Kasumi-1 (cell line): ENCODE measurements at regions not wholly inside any gene's neighbourhood (a gene's known extent, or its start where the extent isn't known, plus 50 kb on each side); places are given as distances from the start of the nearest gene placed in this dataset.
"Not testable (repeated sequence)": the region's sequence is repeated elsewhere in the genome, so short reads cannot be mapped to it uniquely, and the experiment has no call there.

Experiments used
- DNase-seq, 2 experiments: peaks; one replicate each; lab custom pipeline; 2025; lab: John Stamatoyannopoulos, UW

DNA sequence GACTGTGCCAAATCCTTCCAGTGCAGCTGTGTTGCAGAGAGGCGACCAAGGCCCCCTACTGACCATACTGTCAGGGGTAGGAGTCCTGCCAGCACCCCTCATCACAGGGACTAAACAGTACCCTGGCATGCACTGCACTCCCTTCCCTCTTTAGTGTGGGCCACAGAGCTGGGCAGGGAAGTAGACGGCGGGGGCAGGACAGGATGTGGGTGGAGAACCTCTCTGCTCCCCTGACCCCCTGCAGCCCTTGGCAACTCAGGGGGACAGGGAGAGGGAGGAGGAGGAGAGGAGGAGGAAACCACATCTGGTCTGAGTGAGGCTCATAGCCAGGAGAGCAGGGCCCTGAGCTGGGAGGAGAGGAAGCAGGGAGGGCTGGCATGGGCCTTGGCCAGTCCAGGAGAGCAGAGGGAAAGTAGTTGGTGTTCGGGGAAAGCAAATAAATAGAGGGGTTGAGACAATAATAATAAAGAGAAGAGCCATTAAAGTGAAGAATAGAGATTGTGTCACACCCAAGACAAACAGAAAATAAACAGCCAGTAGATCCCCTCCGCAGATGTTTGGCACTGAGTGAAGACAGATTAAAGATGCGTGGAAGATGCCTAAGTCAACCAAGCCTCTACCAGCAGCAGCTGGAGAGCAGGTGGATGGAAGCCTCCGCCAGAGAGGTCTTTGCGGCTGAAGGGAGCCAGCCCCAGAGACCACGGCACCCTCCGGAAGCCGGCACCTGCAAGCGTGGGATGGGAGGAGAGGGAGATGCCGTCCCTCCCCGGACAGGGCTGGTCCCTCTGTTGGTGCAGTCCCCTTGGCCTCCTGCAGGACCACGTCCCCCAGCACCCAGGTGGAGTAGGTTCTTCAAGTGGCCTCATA, 61.5 kb downstream of the RPUSD4 start:
- peak; percentile 62 to 69 for DNase-seq

DNA sequence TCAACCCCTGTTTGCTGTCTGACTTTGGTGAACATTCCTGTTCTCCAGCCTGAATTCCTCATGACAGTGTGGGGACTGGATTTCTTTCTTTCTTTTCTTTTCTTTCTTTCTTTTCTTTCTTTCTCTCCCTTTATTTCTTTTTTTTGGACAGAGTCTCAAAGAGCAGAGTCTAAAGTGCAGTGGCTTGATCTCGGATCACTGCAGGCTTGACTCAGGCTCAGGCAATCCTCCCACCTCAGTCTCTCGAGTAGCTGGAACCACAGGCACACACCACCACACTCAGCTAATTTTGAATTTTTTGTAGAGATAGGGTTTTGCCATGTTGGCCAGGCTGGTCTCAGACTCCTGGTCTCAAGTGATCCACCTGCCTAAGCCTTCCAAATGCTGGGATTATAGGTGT, 63.1 kb downstream of the RPUSD4 start:
- no peak for DNase-seq

DNA sequence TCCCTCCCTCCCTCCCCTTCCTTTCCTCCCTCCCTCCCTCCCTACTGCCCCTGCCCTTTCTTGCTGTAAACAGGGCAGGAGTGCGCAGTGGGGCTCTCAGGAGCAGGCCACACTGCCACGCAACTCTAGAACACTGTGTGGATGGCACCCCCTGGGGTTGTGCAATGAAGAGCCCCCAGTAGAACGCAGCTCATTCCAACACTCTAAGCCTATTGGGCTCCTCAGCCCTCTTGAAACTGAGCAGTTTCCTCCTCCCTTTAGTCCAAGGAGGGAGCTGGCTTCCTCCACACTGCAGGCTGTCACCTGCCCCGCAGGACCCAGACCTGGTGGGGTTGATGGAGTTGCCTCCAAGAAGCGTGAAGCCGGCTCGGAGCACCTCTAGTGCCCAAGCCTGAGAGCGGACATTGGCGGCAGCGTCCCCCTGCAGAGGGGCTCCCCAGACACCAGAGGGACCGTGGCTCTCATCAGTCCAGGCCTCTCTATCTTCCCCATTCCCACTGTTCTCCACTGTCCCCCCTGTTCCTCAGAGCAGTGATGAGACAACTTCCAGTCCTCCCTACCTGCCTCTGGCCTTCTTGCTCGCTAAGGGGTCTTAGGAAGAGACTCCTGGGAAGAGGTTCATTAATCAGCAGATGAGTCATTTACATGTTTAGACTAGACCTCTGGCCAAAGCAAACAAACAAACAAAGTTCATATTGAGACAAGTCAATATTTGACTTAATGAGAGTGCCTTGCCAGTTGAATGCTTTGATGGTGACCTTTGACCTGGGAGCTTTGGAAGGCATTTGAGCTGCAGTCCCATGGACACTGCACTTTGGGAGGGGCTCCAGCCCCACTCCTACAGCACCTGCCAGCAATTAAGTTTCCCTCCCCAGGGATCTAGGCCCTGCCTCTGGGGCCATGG, 64.0 kb downstream of the RPUSD4 start:
- no peak for DNase-seq

DNA sequence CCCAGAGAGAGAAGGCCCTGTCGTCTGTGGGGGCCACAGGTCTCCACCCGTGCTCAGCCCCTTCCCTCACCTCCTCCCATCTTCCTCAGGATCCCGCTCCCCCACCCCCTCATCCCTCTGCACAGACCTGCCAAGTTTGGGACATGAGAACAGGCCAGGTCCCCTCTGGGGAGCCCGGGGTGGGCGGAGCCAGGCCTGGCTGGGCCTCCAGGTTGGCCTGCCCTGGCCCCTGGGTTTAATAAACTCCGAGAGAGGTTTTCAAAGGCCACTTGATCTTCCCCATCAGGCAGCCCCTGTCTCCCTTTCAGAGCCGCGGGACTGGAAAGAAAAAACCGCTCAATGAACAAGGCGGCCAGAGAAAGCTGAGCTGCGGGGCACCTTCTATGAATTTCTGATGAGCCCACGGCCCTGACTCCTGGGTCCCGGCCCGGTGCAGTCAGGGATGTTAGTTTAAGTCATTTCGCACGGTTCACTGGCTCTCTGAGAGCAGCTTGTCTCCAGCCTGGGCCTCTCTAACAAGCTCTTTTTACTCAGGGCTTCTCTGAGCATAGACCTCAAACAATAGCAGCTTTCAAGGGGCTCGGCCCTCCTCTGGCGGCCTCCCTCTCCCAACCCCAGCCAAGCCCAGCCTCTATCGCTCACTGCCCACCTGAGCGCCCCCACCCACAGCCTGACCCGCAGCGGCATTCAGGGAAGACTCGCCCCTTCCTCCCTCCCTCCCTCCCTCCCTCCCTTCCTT, 64.8 kb downstream of the RPUSD4 start:
- no peak for DNase-seq

DNA sequence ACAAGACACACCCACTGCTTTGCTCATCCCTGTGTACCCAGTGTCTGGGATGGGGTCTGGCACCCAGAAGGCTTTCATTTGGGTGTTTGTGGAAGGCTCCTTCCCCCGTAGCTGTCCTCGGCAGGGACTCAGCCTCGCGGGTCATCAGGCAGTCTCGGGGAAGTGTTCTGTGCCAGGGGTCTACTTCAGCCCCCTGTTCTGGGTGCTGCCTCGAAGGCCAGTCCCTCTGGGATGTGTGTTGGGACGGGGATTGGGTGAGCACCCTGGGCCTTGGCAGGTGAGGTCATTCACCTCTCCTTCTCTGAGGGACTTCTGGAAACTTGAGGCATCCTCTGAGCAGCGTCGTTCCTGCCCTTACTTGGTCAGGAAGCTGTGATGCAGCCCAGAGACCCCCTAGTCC, 65.5 kb downstream of the RPUSD4 start:
- no peak for DNase-seq

DNA sequence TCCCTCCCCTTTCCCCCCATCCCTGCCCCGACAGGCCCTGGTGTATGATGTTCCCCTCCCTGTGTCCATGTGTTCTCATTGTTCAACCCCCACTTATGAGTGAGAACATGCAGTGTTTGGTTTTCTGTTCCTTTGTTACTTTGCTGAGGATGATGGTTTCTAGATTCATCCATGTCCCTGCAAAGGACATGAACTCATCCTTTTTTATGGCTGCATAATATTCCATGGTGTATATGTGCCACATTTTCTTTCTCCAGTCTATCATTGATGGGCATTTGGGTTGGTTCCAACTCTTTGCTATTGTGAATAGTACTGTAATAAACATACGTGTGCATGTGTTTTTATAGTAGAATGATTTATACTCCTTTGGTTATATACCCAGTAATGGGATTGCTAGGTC, 68.0 kb downstream of the RPUSD4 start:
- DNase-seq, result not testable (repeated sequence)

DNA sequence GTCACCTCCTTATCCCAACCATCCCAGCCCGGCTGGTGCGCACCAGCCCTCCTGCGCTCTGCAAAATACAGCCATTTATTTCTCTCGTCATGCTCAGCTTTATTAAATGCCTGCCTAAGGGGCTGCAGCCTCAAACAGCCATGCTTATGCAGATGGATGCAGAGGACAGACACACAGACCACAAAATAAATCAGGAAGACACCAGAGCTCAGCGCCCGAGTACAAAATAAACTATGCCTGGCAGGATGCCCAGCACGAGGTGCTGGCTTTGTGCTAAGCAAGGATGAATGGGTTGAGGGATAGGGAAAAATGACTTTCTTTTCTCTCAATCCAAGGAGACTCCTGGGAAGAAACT, 70.5 kb downstream of the RPUSD4 start:
- DNase-seq, result no peak

DNA sequence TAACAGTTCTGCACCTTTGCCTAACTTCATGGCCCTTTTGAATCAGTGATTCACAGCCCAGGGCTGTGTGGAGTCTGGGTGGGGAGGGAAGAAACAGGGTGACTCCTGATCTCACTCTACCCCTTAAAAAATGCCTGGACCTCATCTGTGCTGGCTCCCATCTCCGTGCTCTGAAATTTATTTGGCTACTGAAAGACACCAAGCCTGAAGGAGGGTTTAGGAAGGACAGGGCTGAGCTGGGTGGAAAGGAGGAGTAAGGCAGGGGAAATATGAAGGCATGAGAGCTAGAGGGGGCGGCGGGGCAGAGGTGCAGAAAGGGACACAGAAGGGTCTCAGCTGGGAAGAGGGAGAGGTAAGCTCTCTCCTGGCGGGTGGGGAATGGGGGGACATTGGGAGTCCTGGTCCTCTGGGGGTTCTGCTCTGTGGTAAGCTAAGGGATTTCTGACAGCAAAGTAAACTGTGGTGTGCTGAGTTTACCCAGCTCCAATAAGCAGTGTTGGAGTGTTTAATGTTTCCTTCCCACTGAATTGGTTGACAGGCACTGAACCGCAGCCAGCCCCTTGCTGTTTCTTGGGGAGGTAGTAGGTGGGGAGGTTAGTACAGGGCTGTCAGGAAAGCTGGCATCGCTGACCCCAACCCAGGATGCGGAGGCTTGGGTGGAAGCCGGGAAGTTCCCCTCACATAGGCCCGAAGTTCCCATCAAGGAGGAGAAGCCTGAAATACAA, 71.1 kb downstream of the RPUSD4 start:
- no peak for DNase-seq

DNA sequence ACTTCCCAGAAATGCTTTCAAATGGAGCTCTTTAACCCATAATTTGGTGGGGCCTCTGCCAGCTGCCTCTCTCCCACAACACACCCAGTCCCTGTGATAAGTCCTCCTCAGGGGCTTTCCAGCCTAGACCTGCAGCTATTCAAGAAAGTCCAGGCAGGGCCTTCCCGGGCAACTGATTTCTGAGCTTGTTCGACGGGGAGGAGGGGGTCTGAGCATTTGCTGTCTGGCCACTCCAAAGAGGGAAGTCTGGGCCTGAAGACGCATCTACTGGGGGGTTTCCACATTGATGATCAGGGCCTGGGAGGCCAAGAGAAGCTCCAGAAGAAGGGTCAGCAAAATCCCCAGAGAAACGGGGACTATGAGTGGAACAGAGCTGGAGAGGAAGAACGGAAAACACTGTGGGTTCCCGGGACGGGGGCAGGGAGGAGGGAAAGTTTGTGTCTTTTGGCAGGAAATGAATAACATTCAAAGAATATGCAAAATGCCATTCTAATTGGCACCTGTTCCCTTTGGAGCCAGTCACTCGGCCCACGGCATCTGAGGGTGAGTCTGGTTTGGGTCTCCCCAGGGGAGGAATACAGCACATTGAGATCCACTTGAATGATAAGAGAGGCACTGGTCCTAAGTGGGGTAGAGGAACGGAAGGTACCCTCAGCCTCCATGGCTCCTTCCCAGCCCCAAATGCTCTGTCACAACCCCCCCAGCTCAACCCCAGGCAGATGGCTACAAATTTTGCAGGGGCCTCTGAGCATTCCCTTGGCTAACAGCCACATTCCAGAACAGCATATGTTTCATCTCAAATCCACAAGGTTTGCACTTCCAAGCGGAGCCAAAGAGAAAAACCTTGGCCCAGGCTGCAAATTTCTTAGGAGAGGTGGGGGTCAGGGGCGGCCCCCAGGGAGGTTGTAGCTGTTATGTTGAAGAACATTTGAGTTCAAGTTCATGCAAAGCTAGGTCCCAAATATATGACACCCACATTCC, 72.0 kb downstream of the RPUSD4 start:
- DNase-seq, result no peak

DNA sequence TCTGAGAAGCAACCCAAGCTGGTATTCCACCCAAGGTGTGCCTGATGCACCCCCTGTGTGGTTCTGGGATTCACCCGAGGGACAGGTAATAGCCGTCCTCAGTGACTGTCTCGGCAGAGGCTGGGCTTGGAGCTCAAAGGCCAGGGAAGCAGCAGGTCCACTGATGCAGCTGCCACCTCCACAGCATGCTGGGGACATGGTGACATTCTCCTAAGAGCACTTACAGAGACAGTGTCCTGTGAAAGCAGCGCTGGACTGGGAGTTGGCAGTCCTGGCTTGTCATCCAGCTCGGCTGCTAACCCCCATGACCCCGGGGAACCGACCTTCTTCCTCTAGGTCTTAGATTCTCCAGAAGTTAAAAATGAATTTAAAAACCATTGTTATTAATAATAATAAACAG, 72.8 kb downstream of the RPUSD4 start:
- DNase-seq, result no peak

DNA sequence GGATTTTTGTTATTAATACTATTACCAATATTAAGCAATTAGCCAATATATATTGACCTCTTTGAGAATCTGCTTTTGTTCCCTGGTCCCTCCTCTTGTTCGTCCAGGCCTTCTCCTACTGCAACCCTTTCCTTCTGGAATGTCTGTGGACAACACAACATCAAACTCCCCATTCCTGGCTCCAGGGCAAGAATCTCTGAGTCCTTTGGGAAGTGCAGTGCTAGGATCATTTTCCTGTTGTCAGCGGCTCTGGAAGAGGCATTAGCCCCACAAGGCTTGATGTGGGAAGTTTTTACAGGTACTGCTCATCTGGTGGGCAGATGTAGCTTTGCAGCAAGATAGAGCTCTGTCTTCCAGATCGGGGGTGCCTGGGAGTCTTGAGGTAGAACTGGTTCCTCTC, 74.3 kb downstream of the RPUSD4 start:
- DNase-seq, result no peak

DNA sequence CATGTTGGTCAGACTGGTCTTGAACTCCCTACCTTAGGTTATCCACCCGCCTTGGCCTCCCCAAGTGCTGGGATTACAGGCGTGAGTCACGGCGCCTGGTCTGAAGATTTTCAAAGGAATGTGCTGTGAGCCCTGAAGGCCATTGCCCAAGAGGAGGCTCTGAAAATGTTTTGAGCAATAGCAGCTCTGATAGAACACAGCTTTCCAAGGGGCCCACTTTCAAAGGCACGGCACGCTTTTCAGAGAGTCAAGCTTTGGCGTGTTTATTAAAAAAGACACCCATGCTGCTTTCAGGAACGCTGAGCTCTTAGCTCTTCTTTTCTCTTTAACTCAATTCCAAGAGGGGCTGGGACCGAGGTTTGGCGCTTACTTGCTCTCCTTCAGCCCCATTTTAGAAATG, 73.8 kb upstream of the CDON start:
- no peak for DNase-seq

DNA sequence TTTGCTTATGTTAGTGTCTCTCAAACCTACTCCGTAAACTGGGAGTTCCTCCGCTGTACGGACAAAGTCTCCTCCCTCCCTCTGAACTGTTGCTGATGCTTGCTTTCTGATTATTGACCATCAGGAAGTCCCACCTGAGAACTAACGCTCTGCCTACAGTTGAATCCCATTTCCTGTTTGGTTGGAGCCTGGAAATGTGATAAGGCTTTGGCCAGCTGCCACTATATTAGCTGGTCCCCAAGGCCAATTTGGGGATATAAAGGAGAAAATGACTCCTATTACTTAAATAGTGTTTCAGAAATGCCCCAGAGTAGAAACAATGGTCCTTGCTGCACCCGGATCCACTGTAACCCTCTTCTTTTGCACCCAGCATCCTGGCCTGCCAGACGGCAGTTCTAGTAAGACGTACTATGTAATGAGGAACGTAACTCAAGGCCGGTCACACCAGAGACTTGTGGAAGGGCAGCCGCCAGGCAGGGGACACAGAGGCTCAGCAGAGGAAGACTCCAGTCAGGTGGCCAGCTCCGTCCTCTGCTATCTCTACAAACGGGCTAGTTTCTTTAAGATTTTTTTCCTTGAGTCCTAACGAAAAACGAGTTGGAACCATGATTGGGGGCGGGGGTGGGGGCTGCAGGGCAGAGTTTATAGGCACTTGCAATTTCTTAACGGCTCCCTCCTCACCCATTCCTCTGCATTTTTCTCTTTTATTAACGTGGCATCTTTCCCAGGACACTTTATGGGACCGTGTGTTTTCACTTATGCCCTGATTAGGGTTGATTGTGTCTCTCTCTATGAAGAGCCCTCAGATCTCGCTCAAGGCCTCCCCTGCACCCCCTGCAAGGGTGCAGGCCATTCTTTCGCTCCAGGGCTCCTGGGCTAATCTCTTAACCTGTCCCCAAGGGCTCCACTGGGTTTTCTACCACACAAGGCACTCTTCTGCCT, 72.8 kb upstream of the CDON start:
- no peak for DNase-seq

DNA sequence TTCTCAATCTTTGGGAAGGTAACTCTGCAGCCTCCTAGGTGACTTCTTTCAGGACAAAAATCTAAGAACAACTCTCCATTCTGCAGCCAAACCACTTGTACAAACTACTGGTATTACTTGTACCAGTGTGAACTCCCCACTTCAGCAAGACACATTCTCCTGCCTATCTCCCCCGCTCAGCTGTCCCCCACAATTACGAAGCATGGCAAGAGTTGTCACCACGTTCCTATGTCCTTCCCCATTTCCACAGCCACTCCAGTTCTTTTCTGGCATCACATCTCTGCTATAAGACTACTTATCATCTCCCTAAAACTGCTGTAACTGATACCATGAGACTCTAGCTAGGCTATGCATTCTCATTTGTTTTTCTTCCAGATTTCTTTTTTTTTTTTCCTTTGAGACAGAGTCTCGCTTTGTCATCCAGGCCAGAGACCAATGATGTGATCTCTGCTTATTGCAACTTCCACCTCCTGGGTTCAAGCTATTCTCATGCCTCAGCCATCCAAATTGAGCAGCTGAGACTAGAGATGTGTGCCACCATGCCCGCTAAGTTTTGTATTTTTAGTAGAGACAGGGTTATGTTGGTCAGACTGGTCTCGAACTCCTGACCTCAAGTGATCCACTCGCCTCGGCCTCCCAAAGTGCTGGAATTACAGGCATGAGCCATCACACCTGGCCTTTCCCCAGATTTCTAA, 71.9 kb upstream of the CDON start:
- DNase-seq, result no peak

DNA sequence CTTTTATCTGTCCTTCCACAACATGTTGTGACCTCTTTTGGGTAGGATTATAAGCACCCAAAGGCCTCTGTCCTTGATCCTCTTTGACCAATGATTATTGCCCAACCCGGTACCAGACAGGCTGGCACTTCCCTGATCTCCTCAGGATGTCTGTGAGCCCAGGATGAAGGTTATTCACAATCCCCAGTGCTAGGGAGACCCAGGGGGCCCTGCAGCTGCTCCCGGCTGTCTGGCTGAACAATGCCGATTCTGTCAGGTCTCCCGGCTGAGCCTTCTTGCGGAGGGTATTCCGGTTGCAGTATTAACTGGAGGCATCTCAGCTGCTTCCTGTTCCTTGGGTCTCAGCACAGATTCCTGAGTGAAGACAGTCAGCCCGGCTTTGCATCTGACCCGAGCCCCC, 71.2 kb upstream of the CDON start:
- no peak for DNase-seq

DNA sequence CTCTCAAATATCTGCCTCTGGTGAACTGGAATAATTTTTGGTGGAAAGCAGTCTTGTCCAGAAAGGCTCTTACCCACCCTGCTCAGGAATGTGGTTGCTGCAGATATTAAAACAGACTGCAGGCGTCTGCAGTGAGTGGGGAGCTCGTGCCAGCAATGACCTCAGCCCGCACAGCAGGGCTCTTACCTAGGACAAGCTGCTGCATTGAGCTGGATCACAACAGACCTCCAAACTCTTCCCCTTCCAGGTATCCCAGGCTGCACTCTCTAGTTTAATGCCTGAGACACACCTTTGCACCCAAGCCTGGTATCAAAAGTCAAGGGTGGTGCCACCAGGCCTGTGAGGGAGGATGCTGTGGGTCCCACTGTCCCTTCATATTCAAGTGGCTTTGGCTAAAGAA, 69.7 kb upstream of the CDON start:
- DNase-seq, result no peak

DNA sequence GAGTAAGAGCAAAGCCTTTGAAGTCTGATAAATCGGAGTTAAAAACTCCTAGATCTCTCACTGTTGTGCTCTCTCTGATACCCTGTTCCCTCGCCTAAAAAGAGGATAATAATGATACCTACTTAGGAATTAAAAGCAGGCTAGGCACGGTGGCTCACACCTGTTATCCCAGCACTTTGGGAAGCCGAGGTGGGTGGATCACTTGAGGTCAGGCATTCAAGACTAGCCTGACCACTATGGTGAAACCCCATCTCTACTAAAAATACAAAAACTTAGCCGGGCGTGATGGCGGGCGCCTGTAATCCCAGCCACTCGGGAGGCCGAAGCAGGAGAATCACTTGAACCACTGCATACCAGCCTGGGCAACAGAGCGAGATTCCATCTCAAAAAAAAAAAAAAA, 68.1 kb upstream of the CDON start:
- DNase-seq, result not testable (repeated sequence)

DNA sequence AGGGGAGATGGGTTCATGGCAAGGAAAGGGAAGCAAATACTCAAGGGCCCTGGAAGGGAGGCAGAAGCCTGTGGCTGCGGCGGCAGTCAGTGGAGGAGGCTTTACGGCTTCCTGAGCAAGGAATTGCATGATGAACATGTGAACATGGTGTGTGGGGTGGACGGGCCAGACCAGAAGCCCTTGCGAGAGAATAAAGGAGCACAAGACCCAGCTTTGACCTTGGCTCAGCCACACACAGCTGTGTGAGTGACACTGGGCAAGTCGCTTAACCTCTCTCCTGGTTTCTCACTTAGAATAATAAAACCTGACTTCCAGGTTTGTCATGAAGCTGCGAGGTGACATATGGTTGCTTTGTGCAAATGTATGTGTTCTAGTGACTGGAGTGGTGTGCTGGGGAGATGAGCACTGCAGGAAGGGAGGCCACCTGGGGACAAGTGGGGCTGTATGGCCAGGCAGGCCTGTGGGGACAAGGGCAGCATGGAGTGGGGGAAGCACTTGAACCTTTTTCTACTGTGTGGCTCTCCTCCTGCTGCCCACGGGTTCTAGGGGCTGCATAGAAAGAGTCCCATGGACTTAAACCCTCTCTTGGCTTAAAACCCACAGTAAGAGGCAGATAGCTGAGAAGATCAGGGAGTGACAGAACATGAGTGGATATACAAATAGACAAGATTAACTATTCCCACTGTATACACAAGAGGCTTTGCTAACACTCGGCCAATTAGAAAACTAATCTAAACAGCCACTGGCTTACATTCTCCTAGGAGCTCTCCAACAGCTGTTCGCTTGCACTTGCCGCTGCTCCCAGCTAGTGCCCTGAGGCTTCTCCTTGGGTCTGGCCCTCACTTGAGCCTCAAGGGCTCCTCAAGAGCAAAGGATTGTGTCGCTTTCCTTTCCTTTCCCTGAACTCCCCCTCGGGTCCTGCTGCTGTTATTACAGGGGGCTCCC, 67.3 kb upstream of the CDON start:
- DNase-seq, result no peak
